Left hindlimb (tissue), 1 donor: ENCODE measurements at regions not wholly inside any gene's neighbourhood (a gene's known extent, or its start where the extent isn't known, plus 50 kb on each side); places are given as distances from the start of the nearest gene placed in this dataset.

ENCODE experiments used
- DNase-seq: peaks from one replicate; pipeline ENCODE4 v3.0.0-alpha.2; 2018

GRCh38 chr3:95407709-95408463 lies 1345.0 kb downstream of the NSUN3 start:
- DNase-seq = no peak

- no peak for DNase-seq
These were observed 1345.6 kb downstream of the NSUN3 start for GRCh38 chr3:95408464-95408862.

GRCh38 chr3:95418251-95418650 lies 1355.4 kb downstream of the NSUN3 start:
- DNase-seq = no peak

DNA sequence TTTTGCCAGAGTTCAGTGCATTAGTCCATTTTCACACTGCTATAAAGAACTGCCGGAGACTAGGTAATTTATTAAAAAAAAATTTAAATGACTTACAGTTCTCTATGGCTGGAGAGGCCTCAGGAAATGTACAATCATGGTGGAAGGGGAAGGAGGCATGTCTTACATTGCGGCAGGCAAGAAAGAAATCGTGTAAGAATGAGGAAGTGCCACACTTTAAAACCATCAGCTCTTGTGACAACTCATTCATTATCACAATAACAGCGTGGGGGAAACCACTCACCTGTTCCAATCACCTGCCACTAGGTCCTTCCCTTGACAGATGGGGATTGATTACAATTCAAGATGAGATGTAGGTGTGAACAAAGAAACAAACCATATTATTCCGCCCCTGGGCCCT lies 1361.4 kb downstream of the NSUN3 start:
- no peak for DNase-seq

GRCh38 chr3:95434491-95434890 lies 1371.6 kb downstream of the NSUN3 start:
- DNase-seq = no peak

DNA sequence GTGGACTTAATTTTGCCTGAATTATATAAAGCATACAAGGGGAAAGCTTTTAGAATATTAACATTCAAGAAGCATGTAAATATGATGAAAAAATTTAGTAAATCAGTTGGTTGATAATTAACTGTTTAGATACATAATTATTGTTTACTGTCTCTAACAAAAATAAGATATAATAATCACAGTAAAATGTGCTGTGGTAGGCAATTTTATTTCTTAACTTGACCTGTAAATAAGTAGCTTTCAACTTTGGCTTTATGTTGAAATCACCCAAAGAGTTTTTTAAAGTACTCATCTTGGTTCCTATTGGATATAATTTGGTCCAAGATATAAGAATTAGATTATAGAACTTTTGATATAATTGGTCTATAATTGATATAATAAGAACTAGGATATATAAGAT lies 1374.5 kb downstream of the NSUN3 start:
- DNase-seq = no peak

- no peak for DNase-seq
These were observed 1375.4 kb downstream of the NSUN3 start for GRCh38 chr3:95438274-95438673.

DNA sequence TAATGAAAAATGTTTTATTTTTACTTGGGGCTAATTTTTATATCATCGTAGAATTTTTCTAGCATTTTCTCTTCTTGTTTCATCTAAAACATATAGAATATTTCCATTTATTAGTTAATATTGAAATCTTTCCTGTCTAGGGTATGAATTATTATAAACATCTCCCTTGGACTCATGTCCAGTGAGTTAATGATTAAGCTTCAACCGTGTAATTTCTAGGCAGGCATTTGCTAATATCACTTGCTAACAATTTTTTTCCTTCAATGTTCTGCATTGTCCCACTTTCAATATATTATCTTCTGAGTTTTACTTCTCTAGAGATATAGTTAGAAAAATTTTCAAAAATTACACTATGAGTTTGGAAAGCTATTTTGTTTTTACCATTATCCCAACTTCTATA lies 1371.6 kb upstream of the EPHA6 start:
- no peak for DNase-seq

DNA sequence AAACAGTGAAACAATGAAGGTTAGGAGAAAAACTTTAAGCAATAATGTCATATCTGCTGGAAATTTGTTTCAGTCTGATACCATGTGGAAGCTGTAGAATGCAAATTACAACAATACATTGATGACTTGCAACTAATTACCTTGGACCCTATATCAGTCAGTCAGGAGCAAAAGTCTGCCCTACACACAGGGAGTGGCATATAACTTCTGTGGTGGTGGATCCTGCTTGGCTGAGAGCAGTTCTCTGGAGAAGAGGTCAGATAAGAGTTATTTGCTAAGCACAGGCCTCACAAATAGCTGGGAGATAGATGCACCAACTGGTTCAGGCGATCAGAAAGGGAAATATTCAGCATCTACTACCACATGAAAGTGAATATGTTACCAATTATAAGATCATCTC lies 1364.6 kb upstream of the EPHA6 start:
- no peak for DNase-seq

DNA sequence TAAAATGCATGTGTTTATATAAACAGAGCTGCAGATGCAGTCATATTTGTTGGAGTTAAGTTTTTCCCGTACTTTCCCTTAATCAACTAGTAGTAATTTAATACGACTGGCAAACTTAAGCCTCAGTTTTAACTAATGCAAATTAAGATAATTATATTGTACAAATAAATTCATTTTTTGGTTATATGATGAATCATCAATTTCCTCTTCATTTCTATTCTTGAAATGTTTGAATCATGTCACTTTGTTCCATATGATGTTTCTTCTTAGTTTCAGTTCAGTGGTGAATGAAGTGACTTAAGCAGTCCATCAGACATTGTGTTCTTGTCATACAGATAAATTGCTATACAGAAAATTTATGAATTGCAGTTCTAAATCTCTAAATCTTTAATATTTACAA lies 1361.2 kb upstream of the EPHA6 start:
- no peak for DNase-seq

- no peak for DNase-seq
These were observed 1357.6 kb upstream of the EPHA6 start for GRCh38 chr3:95456835-95457234.

GRCh38 chr3:95459706-95460105 lies 1354.7 kb upstream of the EPHA6 start:
- DNase-seq = no peak

- no peak for DNase-seq
These were observed 1354.1 kb upstream of the EPHA6 start for GRCh38 chr3:95460274-95460673.

DNA sequence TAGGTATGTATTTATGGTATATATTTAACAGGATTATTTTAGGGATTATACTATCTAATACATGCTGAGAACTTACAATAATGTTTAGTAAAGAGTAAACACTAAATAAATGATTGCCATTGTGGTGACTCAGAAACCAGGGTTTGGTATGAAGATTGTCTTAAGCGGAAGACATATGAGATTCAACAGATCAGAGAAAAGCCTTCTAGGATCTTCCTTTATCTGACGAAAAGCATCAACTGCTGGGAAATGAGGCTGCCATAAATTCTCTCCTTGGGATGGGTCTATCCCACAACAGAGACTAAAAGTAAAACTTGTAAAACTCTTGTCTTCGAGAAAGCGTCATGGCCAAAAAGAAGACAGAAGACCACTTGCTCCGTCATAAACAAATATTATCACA lies 1352.2 kb upstream of the EPHA6 start:
- DNase-seq = no peak

- no peak for DNase-seq
These were observed 1350.0 kb upstream of the EPHA6 start for GRCh38 chr3:95464346-95464745.

DNA sequence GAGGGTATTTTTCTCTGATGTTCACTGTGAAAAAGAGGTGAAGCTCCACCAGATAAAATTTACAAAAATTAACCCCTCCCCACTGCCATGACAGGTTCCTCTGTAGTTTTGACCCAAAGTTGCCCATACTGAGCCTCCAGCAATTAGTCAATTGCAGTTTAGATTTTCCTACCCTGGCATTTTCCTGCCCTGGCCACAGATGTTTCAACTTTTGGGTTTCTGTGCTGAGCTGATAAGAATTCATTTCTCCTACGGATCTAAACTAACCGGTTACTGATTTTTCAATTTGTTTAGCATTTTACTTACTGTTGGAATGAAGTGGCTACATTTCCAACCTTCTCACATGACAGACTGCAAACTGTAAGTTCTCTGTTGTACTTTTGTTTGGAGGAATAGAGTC lies 1346.1 kb upstream of the EPHA6 start:
- DNase-seq = no peak

DNA sequence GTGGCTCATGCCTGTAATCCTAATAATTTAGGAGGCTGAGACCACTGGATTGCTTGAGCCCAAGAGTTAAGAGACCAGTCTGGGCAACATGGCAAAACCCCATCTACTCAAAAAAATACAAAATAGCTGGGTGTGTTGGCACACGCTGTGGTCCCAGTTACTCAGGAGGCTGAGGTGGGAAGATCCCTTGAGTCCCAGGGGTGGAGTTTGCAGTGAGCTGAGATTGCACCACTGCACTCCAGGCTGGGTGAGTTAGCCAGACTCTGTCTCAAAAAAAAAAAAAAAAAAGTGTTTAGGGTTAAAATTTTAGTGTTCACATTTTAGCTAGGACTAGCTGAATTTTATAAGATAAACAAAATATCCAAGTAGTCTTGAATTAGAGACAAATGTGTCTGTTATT lies 1340.1 kb upstream of the EPHA6 start:
- no peak for DNase-seq

DNA sequence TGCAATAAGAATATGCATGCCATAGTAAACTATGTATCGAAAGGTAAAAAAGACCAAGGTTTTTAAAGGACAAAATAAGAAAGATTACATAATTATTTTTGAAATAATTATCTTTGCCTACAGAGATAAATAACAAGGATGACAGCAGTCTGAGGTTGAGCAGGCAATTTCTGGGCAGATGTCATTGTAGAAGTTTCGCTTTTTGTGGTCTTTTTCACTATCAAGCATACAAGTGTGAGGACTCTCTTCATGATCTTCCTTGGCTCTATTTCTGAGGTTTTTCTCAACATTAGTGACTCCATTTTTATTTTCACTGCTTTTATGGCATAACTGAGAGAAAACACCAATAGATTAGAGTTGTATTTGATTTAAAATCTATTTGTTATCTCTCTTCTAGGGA lies 1337.9 kb upstream of the EPHA6 start:
- DNase-seq = no peak

- no peak for DNase-seq
These were observed 1308.2 kb upstream of the EPHA6 start for GRCh38 chr3:95506174-95506573.

GRCh38 chr3:95508124-95508523 lies 1306.3 kb upstream of the EPHA6 start:
- no peak for DNase-seq

DNA sequence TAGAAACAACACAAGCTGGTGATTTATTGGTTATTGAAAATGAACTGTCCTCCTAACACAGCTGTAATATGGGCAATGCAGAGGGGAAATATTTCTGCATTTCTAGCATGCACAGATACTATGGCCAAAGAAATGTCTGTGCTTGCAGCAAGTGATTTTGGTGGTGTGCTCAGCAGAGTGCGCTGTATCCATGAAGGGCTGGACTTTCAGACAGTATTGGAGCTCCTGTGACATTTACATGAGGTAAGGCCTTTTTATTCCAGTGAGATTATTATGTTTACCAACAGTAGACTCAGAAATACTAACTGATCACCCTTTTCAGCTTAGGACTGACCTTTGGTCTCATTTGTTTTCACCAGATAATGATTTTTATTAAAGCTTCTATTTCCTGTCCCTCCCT lies 1302.6 kb upstream of the EPHA6 start:
- DNase-seq = no peak

- DNase-seq = no peak
These were observed 1300.1 kb upstream of the EPHA6 start for GRCh38 chr3:95514260-95514659.

- DNase-seq = no peak
These were observed 1293.0 kb upstream of the EPHA6 start for GRCh38 chr3:95521396-95521795.

- no peak for DNase-seq
These were observed 1291.9 kb upstream of the EPHA6 start for GRCh38 chr3:95522449-95522848.

DNA sequence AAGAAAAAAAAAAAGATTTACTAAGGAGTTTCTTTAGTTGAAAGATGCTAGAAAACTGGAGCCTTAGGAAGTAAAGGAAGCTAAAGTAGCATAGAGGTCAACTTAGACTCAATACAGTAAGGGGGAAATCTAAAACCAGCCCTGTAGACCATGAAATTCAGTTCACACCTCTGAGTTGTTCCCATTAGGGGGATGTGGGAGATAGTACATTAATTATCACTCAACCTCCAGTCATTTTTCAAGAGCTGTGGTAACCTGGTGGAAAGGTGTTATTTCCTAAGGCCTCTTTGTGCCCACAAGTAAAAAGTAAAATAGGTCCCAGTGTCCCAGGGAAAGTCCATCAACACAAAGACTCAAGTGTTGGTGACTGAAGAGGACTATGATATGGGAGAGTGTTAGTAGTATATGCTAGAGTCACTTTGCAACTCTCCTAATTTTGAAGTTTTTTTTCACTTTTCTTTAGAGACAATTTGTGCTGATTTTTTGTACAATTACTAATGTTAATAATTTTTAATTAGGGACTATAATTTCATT lies 1274.4 kb upstream of the EPHA6 start:
- DNase-seq = no peak
